ENCODE measurements at regions not wholly inside any gene's neighbourhood (a gene's known extent, or its start where the extent isn't known, plus 50 kb on each side); places are given as distances from the start of the nearest gene placed in this dataset.
A peak's percentile ranks its signal among the peaks of the same experiment; 100 is the strongest.
"Not testable (repeated sequence)": the region's sequence is repeated elsewhere in the genome, so short reads cannot be mapped to it uniquely, and the experiment has no call there.

DNA sequence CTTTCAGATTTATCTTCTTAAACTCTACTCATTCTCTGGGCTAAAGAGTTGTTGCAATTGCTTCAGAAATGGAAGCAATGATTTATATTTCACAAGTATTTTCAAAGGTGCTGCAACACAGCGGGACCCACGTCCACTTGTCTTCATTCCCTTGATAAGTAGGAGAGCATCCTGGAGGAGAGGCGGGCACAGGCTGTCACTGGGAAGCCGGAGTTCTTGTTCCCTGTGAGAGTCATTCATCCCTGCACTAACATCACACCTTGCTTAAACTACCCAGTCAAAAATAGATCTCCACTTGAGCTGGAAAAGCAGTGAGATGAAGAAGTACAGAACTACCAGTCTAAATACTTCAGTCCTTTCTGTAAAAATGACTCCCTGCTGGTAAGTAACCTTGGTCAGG lies 160.5 kb upstream of the RASSF8 start:
- no peak for DNase-seq

- DNase-seq, result no peak
These were observed 158.4 kb upstream of the RASSF8 start for GRCh38 chr12:25800101-25800500.

GRCh38 chr12:25801734-25802133 lies 156.7 kb upstream of the RASSF8 start:
- DNase-seq, result no peak

DNA sequence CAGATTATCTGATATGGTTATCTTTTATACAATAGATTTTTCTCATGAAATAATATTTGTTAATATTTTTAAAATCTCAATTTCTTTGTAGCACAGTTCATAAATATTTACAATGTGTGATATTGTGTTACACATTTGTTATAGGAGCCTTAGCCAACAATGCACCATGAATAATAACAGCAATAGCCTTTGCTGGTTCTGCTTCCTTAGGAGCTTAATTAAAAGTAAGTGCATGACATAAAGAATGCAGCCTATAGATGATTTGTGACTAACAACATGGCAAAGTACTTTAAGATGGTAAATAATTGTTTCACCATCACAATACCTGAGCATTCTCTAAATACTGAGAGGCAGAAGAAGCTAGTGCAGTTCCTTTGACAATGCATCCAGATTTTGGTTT lies 156.3 kb upstream of the RASSF8 start:
- no peak for DNase-seq

- not testable (repeated sequence) for DNase-seq
These were observed 155.3 kb upstream of the RASSF8 start for GRCh38 chr12:25803029-25803664.

GRCh38 chr12:25804286-25804685 lies 154.2 kb upstream of the RASSF8 start:
- not testable (repeated sequence) for DNase-seq

- DNase-seq, result peak in 1 of 5 experiments; percentile 4
These were observed 152.2 kb upstream of the RASSF8 start for GRCh38 chr12:25806271-25806670.

DNA sequence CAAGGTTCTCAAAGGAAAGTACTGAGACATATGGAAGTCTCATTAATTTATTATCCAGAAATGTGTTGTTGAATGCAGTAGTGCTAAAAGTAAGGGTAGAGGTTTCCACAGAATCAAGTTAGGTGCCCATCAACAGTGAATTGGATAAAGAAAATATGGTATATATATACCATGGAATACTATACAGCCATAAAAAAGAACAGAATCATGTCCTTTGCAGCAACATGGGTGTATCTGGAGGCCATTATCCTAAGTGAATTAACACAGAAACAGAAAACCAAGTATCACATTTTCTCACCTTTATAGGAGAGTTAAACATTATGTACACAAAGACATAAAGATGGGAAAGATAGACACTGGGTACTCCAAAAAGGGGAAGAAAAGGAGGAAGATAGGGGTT lies 149.9 kb upstream of the RASSF8 start:
- DNase-seq, result no peak

DNA sequence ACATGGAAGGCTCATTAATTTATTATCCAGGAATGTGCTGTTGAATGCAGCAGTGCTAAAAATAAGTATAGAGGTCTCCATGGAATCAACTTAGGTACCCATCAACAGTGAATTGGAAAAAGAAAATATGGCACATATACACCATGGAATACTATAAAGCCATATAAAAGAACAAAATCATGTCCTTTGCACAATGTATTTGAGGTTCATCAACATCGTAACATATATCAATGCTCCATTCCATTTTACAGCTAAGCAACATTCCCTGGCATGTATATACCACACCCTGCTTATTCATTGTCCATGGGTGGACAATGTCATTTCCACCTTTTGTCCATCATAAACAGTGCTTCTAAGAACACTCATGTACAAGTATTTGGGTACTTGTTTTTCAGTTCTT lies 147.8 kb upstream of the RASSF8 start:
- no peak for DNase-seq

DNA sequence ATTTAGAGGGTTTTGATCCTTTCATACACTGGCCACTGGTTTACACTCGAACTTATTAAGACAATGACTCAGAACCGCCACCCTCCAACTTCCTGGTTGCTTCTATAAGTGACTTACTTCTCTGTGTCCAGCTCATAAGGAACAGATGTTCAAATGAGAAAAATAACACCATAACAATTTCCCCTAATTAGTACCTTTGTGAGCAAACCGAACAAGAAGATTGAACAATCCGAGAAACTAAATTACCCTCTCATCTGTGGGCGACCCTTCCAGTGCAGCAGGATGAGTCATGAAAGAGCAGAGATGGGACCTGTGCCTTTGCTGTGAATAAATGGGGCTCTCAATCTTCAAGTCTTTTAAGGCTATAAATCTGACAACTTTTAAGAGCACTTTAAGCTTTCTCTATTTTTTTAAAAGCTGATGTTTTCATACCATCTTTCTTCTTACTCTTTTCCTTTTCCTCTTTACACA lies 146.8 kb upstream of the RASSF8 start:
- no peak for DNase-seq

DNA sequence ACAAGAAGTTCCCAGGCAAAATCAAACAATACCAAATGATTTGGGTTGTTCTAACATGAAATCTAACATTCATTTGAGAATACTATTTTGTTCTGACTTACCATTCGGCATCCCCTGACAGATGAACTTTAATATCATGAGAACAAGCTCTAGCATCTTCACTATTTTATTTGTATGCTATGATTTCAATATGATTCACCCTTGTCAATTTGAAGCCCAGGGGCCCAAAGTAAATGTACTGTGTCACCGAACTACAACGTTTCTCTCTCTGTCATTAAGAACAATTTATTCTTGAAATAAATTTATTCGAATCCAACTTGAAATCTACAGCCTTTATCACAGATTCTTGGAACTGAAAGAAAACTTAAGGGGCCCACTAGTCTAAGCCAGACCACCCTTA lies 146.2 kb upstream of the RASSF8 start:
- DNase-seq, result no peak

DNA sequence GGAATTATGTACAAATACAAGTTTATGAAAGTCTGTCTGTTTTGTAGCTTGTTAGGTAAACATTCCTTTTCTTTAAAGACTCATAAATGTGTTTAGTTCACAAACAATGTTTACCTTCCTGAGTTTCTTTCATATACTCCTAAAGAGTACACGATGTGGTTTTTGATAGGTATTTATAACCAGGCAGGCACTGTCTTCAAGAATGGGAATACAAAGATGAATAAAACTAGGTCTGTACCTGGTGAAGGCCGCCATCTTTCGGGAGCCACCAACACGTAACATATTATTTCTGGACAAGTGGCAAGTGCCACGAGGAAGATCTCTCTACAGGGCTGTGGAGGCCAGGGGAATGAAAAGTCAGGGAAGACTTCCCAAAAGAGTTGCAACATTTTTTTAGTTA lies 144.6 kb upstream of the RASSF8 start:
- no peak for DNase-seq

GRCh38 chr12:25816637-25817036 lies 141.8 kb upstream of the RASSF8 start:
- no peak for DNase-seq

DNA sequence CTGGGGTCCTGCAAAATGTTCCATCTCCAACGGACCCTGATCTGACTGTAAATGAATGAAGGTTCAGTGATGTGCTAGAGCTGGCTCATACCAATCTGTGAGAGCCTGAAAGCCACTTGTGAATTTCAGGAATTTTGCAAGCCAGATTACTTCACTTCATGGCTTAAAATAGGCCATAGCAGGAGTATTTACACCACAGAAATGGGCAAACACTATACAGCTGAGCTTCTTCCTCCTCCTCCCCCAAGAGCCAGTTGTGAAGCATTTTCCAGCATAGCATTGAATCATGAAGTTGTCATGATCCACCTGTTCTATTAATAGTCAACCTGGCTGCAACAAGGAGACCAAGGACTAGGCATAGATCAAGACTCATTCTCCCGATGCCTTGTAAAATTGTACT lies 141.3 kb upstream of the RASSF8 start:
- DNase-seq, result no peak

- no peak for DNase-seq
These were observed 139.7 kb upstream of the RASSF8 start for GRCh38 chr12:25818596-25819390.

DNA sequence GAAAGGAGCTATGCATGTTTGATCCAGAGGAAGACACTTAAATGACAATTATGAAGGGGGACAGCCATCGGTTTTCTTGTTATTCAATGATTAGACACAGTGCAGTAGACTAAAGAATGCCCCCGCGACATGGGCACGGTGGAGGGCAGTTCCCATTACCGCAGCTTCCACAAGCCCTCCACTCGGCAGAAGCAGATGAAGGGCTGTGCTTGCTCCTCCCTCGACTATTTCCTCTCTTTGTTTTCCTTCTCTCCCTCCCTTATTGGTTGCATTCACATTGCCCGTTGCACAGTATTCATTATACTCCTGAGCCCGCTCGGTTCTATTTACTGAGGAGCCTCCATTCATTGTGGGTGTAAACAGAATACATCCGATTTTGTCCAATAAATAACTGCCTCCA lies 138.8 kb upstream of the RASSF8 start:
- no peak for DNase-seq

DNA sequence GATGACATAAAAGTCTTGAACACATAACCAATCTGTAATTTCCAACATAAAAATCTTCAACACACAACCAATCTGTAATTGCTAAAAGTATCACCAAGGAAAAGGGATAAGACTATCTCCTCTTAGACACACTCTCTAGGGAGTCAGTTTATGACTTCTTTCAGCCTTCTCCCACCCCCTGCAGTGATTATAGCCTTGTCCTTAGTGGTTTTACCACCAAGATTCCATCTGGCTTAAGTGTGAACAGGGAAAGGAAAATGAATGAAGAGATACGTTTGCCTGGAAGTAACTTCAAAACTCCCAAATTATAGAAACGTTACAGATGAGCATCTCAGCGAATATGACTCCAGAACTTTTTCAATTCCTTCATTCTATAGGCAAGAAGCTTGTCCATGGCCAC lies 136.2 kb upstream of the RASSF8 start:
- DNase-seq, result no peak

- no peak for DNase-seq
These were observed 133.7 kb upstream of the RASSF8 start for GRCh38 chr12:25824734-25825133.

GRCh38 chr12:25825446-25825845 lies 133.0 kb upstream of the RASSF8 start:
- DNase-seq, result no peak

DNA sequence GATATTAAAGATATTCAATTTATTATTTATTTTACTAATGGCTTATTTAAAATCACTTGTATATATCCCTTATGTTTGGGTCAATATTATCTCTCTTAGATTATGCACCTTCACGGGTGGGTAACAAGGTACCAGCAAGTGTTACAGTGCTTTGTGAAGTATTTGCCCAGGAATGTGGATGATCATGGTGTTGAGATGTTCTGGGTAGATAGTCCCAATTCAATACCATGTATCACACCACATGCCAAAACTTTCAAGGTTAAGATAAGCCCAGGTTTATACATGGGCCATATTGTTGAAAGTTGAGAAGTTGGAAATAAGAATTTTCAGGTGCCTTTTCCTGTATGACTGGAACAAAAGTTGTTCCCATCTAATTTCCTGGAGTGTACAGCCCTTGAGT lies 131.3 kb upstream of the RASSF8 start:
- DNase-seq, result no peak

DNA sequence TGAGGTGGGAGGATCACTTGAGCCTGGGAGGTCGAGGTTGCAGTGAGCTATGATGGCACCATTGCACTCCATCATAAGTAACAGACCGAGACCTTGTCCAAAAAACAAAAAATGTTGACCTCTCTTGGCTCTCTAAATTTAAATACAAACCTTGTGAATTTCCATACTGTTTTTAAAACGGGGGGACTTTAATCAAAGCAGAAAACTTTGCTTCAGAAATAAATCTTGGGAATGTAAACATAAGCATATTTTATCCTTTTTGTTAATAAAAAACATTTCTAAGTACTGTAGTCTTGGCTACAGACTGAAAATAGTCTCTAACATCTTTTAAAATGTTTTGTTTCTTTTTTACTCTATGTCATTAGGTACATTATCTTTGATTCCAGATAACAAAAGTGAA lies 130.7 kb upstream of the RASSF8 start:
- DNase-seq, result no peak

GRCh38 chr12:25828188-25828587 lies 130.3 kb upstream of the RASSF8 start:
- no peak for DNase-seq

GRCh38 chr12:25829192-25829591 lies 129.3 kb upstream of the RASSF8 start:
- DNase-seq, result no peak

GRCh38 chr12:25830456-25830855 lies 128.0 kb upstream of the RASSF8 start:
- DNase-seq, result no peak

DNA sequence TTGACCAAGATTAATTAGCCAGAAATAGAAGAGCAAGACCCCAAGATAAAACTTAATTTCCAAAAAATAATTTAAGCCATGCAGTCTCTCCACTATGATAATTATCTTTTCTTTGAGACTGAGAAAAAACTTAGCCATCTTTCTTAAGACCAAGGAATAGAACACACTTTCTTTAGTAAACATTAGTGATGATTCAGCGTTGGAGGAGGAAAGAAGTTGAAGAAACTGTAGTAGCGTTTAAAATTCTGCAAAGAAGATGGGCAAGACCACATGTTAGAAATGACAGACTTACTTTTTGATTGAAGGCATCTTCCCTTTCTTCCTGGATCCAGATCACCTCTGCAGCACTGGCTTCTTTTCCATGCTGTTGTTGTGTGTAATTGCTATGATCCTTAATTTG lies 124.8 kb upstream of the RASSF8 start:
- DNase-seq, result no peak
